ENCODE measurements at regions not wholly inside any gene's neighbourhood (a gene's known extent, or its start where the extent isn't known, plus 50 kb on each side); places are given as distances from the start of the nearest gene placed in this dataset.
"Not testable (repeated sequence)": the region's sequence is repeated elsewhere in the genome, so short reads cannot be mapped to it uniquely, and the experiment has no call there.

DNA sequence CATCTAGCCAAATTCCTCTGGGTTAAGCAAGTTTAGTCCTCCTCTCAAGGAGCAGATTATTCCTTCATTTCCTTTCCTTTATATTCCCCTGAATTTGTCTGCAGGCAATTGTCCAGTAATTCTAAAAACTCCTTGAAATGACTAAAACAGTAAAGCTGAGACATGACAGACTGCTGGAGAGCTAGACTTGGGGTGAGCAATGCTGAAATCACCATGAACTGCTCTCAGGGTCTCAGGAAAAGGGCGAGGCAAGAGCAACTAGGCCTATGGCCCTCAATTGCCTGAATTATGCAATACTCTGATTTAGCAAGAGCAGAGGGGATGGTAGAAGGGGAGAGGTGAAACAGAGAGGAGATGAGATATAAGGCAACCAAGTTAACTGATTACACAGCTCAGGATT lies 172.9 kb upstream of the NREP start:
- DNase-seq, result no peak
- in situ Hi-C loops (cut with MboI; ENCODE audit: low pct_unique_long_range_greater_than_20kb, low sequenced_read_pairs), result no loop called here

DNA sequence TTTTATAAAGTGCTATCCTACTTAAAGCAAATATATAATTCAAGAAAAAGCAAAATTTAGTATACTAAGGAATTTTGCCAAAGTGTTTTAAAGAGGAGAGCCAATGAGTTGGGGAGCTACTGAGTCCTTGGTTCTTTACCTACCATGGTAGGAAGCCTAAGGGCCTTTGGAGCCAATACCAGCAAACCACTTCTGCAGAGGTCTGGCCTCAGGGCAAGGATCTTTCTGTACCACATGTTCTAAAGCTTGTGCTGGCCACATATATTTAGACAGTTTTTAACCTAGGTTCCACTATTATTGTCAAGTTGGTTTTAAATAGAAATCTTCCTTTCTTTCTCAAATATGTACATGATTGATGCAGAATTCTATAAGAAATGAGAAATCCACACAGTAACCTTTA lies 172.3 kb upstream of the NREP start:
- in situ Hi-C loops (cut with MboI; ENCODE audit: low pct_unique_long_range_greater_than_20kb, low sequenced_read_pairs), result no loop called here
- no peak for DNase-seq

DNA sequence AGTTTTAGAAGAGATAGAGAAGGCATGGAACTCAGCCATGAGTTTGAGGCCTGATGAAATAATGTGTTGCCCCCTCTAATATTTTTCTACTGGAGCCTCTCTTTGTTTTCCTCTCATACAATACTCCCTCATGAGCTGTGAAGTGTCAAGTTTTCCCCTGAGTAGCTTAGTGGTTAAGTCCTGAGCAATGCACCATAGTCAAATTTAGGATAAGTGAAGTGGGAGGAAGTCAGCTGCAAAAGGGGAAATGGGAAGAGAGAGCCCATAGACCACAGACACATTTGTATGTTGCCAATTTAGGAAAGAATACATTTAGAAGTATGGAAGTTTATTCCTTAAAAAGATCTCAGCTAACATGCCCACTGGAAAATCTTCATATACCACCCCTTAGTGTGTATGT lies 171.5 kb upstream of the NREP start:
- DNase-seq, result peak; percentile 66
- in situ Hi-C loops (cut with MboI; ENCODE audit: low pct_unique_long_range_greater_than_20kb, low sequenced_read_pairs), result no loop called here

DNA sequence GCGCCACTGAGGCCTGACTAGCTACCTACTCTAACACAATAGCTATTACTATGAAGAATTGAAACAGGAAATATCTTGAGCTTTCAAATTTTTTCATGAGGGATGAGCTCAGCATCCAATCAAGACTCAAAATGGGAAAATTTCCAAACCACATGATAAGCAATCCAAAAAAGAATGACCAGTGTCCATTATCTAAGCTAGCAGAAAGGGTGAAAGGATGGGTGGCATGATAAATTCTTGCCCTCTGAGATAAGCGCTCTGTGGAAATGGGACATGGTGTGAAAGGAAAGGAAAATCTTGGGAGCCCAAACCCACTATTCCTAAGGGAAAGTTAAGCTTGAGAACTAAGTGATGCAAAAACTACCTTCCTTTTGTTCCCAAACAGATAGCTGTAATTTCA lies 170.2 kb upstream of the NREP start:
- no peak for DNase-seq
- in situ Hi-C loops (cut with MboI; ENCODE audit: low pct_unique_long_range_greater_than_20kb, low sequenced_read_pairs), result no loop called here

DNA sequence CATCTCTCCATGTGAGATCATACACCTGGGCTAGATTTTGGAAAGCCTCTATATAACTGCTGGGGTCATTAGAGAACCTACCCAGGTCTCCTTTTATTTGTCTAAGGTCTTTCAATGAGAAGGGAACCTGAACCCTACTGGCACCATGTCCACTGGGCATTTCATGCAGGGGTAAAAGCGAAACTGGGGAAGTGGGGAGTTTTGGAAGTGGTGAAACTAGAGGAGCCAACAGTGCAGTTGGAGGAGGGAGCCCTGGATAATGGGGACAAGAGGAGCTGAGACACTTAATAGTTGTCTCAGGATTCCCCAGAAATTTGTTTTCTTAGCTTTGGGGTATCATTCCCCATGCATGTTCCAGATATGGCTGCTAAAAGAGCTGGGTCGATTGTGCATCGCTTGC lies 169.0 kb upstream of the NREP start:
- no peak for DNase-seq
- in situ Hi-C loops (cut with MboI; ENCODE audit: low pct_unique_long_range_greater_than_20kb, low sequenced_read_pairs), result no loop called here

DNA sequence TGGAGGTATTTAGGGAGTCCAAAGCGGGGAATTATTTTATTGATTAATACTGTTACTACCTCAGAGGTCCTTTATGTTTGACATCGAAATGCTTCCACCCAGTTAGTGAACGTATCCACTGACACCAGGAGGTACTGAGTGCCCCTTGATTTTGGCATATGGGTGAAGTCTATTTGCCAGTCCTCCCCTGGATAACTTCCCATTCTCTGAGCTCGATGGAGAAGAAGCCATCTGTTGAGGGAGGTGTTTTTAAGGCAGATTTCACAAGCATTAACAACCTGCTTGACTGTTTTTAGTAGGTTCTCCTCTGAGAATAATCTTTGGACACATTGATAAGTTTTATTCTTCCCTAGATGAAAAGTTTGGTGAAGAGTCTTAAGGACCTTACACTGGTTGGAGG lies 165.3 kb upstream of the NREP start:
- in situ Hi-C loops (cut with MboI; ENCODE audit: low pct_unique_long_range_greater_than_20kb, low sequenced_read_pairs), result no loop called here
- DNase-seq, result no peak

DNA sequence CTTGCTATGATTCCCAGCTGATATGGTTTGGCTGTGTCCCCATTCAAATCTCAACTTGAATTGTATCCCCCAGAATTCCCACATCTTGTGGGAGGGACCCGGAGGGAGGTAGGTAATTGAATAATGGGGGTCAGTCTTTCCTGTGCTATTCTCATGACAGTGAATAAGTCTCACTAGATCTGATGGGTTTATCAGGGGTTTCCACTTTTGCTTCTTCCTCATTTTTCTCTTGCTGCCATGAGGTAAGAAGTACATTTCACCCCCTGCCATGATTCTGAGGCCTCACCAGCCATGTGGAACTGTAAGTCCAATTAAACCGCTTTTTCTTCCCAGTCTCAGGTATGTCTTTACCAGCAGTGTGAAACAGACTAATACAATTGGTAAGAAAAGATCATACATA lies 164.7 kb upstream of the NREP start:
- in situ Hi-C loops (cut with MboI; ENCODE audit: low pct_unique_long_range_greater_than_20kb, low sequenced_read_pairs), result not testable (repeated sequence)
- peak; percentile 26 for DNase-seq

DNA sequence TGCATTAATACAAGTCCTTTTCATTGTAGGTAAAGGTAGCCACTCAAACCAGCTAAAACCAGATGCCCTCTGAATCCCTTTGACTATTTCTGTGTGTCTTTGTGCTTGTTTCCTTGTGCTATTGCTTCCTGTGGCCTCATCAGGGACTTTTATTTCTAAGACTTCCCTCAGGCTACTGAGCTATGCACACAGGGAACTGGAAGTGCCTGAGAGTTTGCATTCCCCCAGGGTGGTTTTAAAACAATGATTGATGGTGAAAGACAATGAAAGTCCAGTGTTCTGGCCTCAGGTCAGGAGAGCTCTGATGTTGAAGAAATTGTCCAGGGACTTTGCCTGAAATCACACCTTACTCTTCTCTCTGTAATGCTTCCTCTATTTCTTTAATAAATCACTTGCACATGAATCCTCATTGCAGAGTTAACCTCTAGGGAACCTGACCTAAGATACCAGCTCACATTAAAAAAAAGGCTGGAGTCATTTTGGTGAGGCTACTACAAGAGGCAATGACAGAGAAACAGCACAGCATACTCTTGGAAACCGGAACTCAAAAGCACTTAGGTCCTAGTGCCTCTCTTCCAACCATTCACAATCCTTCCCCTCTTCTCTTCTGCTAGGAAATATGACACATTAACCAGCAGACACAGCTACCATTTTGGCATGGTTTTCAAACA lies 158.1 kb upstream of the NREP start:
- in situ Hi-C loops (cut with MboI; ENCODE audit: low pct_unique_long_range_greater_than_20kb, low sequenced_read_pairs), result no loop called here
- DNase-seq, result no peak

DNA sequence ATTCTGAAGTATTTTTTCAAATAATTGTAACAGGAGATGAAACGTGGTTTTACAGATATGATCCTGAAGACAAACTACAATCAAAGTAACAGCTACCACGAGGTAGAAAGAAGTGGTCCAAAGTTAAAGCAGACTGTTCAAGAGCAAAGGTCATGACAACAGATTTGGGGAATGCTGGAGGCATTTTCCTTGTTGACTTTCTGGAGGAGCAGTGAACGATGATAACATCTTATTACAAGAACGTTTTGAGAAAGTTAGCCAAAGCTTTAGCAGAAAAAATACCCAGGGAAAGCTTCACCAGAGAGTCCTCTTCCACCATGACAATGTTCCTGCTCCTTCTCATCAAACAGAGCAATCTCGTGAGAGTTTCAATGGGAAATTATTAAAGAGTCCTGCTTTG lies 145.4 kb upstream of the NREP start:
- in situ Hi-C loops (cut with MboI; ENCODE audit: low pct_unique_long_range_greater_than_20kb, low sequenced_read_pairs), result no loop called here

DNA sequence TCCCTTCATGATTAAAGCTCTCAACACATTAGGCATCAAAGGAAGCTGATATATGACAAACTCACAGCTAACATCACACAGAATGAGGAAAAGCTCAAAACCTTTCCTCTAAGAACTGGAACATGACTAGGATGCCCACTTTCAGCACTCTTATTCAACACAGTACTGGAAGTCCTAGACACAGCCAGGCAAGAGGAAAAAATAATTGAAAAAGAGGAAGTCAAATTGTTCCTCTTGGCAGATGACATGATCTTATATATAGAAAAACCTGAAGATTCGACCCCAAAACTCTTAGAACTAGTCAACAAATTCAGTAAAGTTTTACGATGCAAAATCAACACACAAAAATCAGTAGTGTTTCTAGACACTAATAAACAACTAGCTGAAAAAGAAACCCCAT lies 144.3 kb upstream of the NREP start:
- peak; percentile 62 for DNase-seq
- in situ Hi-C loops (cut with MboI; ENCODE audit: low pct_unique_long_range_greater_than_20kb, low sequenced_read_pairs), result no loop called here

More for the DNA sequence above, 145.4 kb upstream of the NREP start:
- DNase-seq, result no peak

DNA sequence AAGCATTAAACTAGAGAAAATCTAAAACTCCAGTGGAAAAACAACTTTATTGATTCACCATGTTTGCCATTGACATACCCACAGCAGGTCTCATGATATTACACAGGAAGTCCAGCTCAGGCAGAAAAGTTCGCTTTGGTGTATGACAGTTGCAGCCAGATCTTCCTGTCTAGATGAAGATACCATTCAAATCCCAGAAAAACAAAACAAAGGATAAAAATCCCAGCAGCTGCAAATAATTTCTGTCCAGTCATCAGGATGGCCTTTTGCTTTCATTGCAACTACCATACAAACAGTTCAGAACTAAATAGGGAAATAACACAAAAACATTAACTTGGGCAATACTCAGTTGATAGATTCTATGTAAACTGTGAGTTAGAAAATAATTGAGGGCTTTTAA lies 136.0 kb upstream of the NREP start:
- in situ Hi-C loops (cut with MboI; ENCODE audit: low pct_unique_long_range_greater_than_20kb, low sequenced_read_pairs), result no loop called here
- no peak for DNase-seq

DNA sequence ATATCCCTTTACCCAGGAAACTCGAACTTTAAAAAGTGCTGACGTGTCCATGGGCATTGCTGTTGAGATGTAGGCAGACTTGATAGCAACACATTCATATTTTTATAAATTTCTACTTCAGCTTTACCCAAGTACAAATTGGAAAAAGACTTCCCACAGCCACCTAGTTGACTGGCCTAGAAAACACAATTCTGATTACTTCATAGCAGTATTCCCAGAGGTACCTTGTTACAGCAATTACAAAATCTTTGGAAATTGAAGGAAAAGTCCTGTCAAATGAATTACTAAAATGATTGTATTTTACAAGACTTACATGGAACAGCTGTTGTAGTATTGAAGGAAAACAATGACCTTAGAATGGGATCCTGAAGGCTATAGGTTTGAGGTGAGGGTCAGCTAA lies 130.7 kb upstream of the NREP start:
- DNase-seq, result no peak
- in situ Hi-C loops (cut with MboI; ENCODE audit: low pct_unique_long_range_greater_than_20kb, low sequenced_read_pairs), result no loop called here

DNA sequence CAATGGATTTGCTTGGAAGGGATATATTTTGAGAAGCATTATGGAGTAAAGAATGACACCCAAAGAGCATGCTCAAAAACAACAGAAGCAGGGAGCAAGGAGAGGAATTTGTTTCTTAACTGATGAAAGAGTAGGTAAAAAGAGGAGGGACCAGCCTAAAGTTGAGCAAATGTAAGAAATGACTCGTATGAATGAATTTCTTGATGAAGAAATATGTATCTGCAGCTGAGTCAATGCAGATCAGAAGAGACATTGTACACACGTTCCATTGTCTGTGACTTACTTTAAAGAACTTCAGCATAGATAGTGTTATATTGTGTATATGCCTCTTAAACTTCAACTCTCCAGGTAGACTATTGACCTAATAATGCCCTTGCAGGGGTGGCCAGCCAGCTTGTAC lies 112.7 kb upstream of the NREP start:
- DNase-seq, result no peak
- in situ Hi-C loops (cut with MboI; ENCODE audit: low pct_unique_long_range_greater_than_20kb, low sequenced_read_pairs), result no loop called here

DNA sequence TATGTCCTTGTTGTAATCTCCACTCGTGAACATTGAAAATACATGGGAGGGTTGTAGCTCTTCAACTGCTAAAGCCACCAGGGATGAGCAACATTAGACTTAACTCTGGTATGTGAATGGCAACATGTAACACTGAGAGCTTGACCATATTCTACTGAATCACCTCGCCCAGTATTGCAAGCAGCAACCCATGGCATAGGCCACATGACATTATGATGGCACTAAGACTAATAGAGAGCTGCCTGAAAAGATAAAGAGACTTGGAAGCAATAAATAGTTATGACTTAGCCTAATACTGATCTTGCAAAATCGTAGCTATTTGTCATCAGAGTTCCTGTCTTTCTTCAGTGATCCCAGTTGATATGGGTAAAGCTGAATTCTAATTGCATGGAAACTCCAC lies 108.4 kb upstream of the NREP start:
- in situ Hi-C loops (cut with MboI; ENCODE audit: low pct_unique_long_range_greater_than_20kb, low sequenced_read_pairs), result no loop called here
- no peak for DNase-seq

DNA sequence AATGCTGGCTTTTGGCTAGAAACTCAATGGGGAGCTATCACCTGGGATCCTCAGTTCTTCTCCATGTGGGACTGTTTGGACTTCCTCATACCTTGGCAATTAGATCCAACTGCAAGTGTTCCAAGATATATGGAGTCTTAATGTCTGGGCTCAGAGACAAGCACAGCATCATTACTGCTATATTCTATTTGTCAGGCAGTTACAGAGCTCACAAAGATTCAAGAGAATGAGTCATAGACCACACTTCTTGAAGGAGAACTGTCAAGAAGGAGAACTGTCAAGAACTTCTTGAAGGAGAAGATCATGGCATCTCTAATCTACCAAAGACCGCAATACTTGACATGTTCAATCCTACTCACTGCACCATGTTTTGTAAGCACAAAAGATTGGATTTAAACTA lies 106.8 kb upstream of the NREP start:
- in situ Hi-C loops (cut with MboI; ENCODE audit: low pct_unique_long_range_greater_than_20kb, low sequenced_read_pairs), result no loop called here
- DNase-seq, result no peak

DNA sequence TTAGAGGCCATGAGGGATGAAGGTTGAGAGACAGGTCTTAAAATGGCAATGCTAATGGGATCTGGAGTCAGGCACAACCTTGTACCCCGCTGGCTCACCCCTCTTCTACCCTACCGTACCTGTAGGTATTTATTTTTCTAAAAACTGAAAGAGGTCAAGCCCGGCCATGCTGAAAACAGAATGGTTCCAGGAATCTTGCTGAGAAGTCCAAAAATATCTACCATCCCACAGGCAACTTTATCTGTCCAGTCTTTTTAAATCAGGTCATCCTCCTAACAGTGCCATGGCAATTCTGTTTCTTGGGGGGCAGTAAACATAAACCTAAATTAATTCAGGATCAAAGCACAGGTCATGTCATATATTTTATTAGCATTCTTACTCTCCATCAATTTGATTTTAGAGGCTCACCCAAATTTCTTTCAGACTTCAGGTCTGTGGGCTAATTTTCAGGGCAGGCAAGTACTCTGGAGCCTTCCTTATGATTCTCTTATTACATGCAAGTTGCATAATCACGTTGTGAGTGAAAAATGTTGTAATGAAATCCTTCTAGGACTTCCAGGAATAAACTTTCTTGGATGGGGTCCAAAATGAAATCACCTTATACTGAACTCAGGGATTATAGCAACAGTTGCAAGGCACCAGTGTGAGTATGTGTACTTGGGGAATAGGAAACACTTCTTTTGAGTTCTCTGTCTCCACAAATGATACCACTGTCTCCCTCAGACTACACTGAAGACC lies 102.7 kb upstream of the NREP start:
- in situ Hi-C loops (cut with MboI; ENCODE audit: low pct_unique_long_range_greater_than_20kb, low sequenced_read_pairs), result no loop called here
- DNase-seq, result no peak

DNA sequence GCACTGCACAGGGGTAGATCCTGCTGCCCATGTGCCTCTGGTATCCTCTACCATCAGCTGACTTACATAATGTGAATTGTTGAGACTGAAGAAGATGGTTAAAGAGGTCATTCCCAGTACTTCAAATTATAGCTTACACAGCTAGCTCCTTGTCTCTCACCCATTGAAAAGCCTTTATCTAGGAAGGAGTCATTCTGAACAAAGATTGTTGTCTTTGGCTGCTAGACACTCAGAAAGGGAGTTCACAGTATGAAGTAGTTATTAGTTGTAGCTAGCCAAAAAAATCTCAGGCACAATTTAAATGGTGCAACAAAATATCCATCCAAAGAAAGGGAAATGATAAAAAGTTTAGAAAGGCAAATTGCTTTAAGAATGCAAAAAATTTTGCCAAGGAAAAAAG lies 102.0 kb upstream of the NREP start:
- in situ Hi-C loops (cut with MboI; ENCODE audit: low pct_unique_long_range_greater_than_20kb, low sequenced_read_pairs), result no loop called here
- no peak for DNase-seq

DNA sequence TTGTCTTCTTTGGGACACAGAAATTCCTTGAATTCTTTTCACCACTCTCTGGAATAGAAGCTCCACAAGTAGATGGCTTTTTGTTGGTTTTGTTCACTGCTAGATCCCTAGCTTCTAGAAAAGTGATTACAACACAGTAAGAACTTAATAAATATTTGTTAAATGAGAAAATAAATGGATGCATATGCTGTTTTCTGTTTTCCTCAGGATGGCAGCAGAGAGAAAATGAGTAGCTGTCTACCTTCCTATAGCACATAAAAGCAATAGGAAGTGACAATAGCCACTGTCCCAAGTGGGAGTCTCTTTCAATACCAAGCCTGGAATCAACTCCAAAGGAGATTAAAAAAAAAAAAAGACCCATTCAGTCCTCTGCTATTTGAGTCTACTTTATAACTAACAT lies 100.6 kb upstream of the NREP start:
- in situ Hi-C loops (cut with MboI; ENCODE audit: low pct_unique_long_range_greater_than_20kb, low sequenced_read_pairs), result no loop called here
- DNase-seq, result no peak

DNA sequence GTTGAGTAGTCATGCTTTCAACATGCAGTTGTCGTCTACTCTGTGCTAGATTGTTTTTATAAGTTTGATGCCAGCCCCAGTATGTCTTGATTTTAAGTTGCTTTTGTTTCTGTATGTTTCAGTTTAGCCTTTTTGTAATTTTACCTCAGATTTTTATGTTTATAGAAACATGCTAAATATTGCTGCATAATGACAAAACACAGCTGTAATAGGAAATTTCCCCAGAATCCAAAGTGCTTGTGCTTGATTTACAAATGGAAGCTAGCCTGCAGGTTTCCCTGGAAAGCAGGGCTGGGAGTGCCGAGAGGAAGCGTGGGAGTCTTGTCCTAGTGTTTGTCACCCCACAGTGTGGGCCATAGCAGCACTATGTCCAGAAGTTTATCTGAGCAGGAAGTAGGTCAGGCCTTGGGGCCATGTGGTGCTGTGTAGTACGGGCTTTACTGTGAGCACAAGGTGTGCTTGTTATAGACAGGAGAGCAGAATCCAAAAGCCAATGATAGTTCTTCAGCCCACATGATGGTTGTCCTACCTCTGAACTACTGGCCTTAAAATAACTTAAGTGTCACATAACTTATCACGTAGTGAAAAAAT lies 100.0 kb upstream of the NREP start:
- in situ Hi-C loops (cut with MboI; ENCODE audit: low pct_unique_long_range_greater_than_20kb, low sequenced_read_pairs), result no loop called here
- DNase-seq, result no peak

DNA sequence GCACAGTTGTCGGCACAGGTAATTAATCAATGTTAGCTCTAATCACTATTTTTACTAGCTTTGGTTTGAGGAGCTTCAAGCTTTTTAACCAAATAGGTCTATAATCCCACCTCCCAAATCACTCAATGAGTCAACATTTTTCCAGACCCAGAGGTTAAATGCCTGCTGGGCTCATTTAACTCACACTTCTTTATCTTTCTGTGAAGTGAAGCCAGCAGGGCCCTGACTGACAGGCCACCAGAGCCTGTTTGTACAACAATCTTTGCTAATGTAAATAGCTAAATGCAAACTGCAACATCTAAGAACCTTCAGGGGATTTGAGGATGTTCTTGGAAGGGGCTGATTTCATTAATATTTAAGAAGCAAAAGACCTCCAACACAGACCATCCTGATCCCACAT lies 98.4 kb upstream of the NREP start:
- no peak for DNase-seq
- in situ Hi-C loops (cut with MboI; ENCODE audit: low pct_unique_long_range_greater_than_20kb, low sequenced_read_pairs), result no loop called here

DNA sequence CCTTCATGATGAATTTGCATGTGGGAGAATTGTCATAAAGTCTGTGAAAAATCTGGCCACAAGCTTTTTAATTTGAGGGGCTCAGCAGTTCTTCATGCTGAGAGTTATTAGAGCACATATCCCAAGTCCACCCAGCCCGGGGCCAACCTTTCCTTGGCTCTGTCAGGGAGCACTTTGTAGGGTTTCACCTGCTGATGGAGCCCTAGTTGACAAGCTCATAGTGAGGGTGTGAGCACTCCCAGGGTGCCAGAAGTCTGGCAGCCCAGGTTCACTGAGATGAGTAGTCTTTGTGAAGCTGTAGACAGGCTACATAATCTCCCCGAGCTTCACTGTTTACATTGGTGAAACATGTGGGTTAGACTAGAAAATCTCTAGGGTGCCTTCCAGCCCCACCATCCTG lies 97.2 kb upstream of the NREP start:
- in situ Hi-C loops (cut with MboI; ENCODE audit: low pct_unique_long_range_greater_than_20kb, low sequenced_read_pairs), result no loop called here
- no peak for DNase-seq
